Retinal pigment epithelial cell (primary cell): ENCODE measurements at regions not wholly inside any gene's neighbourhood (a gene's known extent, or its start where the extent isn't known, plus 50 kb on each side); places are given as distances from the start of the nearest gene placed in this dataset.
"Not testable (repeated sequence)": the region's sequence is repeated elsewhere in the genome, so short reads cannot be mapped to it uniquely, and the experiment has no call there.

ENCODE experiments used
- DNase-seq: peaks from one replicate; pipeline ENCODE4 v3.0.0-alpha.2; 2010; ENCODE audit warnings: low read depth
- H3K4me3 ChIP-seq: 2 replicates; pipeline ENCODE4 v1.5.1; 2011; ENCODE audit warnings: mild to moderate bottlenecking, low read length, control low read depth, moderate library complexity
- TF ChIP-seq, protein P1 (sequence below): conservative IDR thresholded peaks from 2 replicates; pipeline ENCODE4 v1.5.1; 2011; ENCODE audit warnings: low read depth, low read length, control low read depth, inconsistent platforms

DNA sequence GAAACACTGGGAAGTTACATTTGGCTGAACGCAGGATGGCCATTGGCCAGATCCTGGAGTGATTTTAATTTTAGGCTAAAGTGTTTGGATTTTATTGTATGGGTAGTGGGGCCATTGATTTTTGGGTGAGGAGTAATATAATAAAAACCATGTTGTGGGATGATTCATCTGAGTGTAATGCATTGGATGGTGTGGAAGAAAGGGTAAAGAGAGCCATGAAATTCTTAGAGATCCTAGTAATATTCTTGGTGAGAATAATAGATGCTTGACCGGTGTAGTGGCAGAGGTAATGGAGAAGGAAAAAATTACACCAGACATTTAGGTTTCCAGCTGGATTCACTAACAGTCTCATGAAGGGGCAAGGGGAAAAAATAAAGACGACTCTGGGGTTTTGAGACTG, 158.1 kb downstream of the NPR3 start:
- TF ChIP-seq, protein P1, sequence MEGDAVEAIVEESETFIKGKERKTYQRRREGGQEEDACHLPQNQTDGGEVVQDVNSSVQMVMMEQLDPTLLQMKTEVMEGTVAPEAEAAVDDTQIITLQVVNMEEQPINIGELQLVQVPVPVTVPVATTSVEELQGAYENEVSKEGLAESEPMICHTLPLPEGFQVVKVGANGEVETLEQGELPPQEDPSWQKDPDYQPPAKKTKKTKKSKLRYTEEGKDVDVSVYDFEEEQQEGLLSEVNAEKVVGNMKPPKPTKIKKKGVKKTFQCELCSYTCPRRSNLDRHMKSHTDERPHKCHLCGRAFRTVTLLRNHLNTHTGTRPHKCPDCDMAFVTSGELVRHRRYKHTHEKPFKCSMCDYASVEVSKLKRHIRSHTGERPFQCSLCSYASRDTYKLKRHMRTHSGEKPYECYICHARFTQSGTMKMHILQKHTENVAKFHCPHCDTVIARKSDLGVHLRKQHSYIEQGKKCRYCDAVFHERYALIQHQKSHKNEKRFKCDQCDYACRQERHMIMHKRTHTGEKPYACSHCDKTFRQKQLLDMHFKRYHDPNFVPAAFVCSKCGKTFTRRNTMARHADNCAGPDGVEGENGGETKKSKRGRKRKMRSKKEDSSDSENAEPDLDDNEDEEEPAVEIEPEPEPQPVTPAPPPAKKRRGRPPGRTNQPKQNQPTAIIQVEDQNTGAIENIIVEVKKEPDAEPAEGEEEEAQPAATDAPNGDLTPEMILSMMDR, result no peak
- DNase-seq, result no peak
- H3K4me3 ChIP-seq, result no peak overlapping the region

DNA sequence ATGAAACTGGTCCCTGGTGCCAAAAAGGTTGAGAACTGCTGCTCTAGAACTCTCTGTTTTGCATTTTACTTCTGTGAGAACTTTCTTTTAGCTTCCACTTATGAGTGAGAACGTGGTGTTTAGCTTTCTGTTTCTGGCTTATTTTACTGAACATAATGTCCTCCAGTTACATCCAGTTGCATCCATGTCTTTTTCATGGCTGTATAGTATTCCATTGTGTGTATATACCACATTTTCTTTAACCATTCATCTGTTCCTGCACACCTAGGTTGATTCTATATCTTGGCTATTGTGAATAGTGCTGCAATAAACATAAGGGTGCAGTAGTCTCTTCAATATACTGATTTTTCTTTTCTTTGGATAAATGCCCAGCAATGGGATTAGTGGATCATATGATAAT, 165.7 kb downstream of the NPR3 start:
- H3K4me3 ChIP-seq, result no peak overlapping the region
- DNase-seq, result peak; percentile 3
- TF ChIP-seq, protein P1, result no peak

DNA sequence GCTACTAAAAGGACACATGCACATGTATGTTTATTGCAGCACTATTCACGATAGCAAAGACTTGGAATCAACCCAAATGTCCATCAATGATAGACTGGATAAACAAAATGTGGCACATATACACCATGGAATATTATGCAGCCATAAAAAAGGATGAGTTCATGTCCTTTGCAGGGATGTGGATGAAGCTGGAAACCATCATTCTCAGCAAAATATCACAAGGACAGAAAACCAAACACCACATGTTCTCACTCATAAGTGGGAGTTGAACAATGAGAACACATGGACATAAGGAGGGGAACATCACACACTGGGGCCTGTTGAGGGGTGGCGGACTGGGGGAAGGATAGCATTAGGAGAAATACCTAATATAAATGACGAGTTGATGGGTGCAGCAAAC, 168.2 kb downstream of the NPR3 start:
- DNase-seq, H3K4me3 ChIP-seq: not testable (repeated sequence)

DNA sequence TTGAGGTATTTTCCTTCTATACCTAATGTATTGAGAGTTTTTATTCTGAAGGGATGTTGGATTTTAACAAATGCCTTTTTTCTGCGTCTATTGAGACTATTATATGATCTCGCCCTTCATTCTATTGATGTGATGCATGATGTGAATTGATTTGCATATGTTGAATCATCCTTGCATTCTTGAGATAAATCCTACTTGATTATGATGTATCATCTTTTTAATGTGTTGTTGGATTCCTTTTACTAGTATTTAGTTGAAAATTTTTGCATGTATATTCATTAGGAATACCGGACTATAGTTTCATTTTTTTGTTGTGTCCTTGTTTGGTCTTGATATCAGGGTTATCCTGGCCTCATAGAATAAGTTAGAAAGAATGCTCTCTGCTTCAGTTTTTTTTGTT, 169.7 kb downstream of the NPR3 start:
- H3K4me3 ChIP-seq, result no peak overlapping the region
- TF ChIP-seq, protein P1, result no peak
- DNase-seq, result no peak

DNA sequence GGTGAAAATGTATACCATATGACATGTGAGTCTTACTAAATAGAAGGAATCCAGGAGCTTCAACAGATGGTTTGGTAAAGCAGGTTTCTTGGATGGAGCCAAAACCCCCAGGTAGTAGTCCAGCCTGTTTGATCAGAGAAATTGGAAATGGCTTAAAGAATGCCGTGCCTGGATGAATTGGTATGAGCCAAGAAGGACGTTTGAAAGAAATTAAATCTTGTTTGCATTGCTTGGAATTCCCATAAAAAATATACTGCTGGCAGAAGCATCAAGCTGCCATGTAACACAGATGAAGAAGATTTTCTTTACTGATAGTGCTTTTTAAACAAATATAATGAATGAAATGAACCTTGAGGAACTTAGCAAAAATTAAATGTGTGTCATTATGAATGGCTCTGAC, 176.3 kb downstream of the NPR3 start:
- no peak overlapping the region for H3K4me3 ChIP-seq
- TF ChIP-seq, protein P1, result no peak
- DNase-seq, result no peak

DNA sequence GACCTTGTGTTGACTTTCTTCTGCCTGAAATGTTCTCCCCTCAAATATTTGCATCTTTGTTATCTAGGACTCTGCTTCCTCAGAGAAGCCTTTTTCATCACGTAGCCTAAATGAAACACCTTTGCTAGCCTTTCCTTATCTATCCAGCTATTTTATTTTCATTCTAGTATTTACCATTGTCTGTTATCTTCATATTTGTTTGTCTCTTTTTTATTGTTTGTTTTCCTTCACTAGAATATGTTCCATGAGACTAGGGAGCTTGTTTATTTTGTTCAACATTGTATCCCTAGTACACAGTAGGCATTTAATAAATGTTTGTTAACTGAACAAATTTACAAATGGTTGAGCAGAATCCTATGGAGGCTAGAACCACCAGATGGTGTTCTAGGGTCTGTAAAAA, 178.0 kb downstream of the NPR3 start:
- DNase-seq, result no peak
- TF ChIP-seq, protein P1, result no peak

DNA sequence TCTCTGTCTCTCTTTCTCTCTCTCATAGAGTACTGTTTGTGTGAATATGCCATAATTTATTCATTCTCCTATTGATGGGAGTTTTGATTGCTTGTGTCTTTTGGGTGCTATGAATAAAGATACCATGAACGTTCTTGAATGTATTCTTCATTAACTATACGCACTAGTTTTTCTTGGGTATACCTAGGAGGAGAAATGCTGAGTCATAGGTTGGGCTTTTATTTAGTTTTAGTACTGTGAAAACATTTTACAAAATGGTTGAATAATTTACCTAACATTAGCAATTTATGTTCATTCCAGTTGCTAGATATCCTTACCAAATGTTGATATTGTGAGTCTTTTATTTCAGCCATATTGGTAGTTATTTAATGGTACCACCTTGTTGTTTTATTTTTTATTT, 192.5 kb downstream of the NPR3 start:
- TF ChIP-seq, protein P1, result no peak
- no peak for DNase-seq
- no peak overlapping the region for H3K4me3 ChIP-seq

More for the DNA sequence above, 178.0 kb downstream of the NPR3 start:
- no peak overlapping the region for H3K4me3 ChIP-seq

DNA sequence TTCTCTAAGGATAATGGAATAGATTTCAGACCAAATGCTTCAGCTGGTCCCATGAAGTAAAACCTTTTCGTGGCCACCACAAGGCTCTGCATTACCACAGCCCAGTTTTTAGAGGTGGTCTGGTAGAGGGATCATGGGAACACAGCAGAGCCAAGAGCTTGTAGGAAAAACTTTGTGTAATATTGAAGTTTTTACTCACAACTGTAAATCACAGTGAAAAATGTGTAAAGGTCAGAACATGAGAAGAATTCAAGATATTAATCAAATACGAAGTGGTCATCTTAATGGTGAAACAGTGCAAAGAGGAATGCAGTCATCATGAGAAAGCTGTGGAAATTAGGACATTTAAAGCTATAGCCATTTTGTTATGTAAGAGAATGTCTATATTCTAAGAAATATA, 197.5 kb downstream of the NPR3 start:
- DNase-seq, result no peak
- no peak overlapping the region for H3K4me3 ChIP-seq
- TF ChIP-seq, protein P1, result no peak
